Activated CD4-positive, CD25-positive, alpha-beta regulatory T cell treated with anti-CD3 and anti-CD28 coated beads, Interleukin-2, amount 50 U/mL, for 72 hours (primary cell): ENCODE measurements at regions not wholly inside any gene's neighbourhood (a gene's known extent, or its start where the extent isn't known, plus 50 kb on each side); places are given as distances from the start of the nearest gene placed in this dataset.
A peak's percentile ranks its signal among the peaks of the same experiment; 100 is the strongest.

Experiments used
- DNase-seq: peaks from one replicate; pipeline ENCODE4 v3.0.0; 2021

- no peak for DNase-seq
Measured at GRCh38 chr17:73962308-73962707, 241.2 kb upstream of the RPL38 start.

- peak; percentile 1 for DNase-seq
Measured at GRCh38 chr17:73968680-73969079, 234.8 kb upstream of the RPL38 start.

GRCh38 chr17:73969956-73970355, 233.5 kb upstream of the RPL38 start:
- peak; percentile 8 for DNase-seq

GRCh38 chr17:73971127-73971526, 232.4 kb upstream of the RPL38 start:
- no peak for DNase-seq

- DNase-seq = no peak
Measured at GRCh38 chr17:73972056-73972455, 231.4 kb upstream of the RPL38 start.

- DNase-seq = no peak
Measured at GRCh38 chr17:73972901-73973300, 230.6 kb upstream of the RPL38 start.

- no peak for DNase-seq
Measured at GRCh38 chr17:73973586-73974409, 229.7 kb upstream of the RPL38 start.

- DNase-seq = no peak
Measured at GRCh38 chr17:73974536-73974935, 228.9 kb upstream of the RPL38 start.

GRCh38 chr17:73976147-73976546, 227.3 kb upstream of the RPL38 start:
- no peak for DNase-seq

GRCh38 chr17:73976676-73977521, 226.6 kb upstream of the RPL38 start:
- no peak for DNase-seq

- DNase-seq = no peak
Measured at GRCh38 chr17:73980517-73980916, 223.0 kb upstream of the RPL38 start.

- DNase-seq = no peak
Measured at GRCh38 chr17:73982871-73983270, 220.6 kb upstream of the RPL38 start.

GRCh38 chr17:73983621-73984400, 219.7 kb upstream of the RPL38 start:
- no peak for DNase-seq

- no peak for DNase-seq
Measured at GRCh38 chr17:73984941-73985340, 218.5 kb upstream of the RPL38 start.

GRCh38 chr17:73985466-73986015, 217.9 kb upstream of the RPL38 start:
- no peak for DNase-seq

- no peak for DNase-seq
Measured at GRCh38 chr17:73986641-73987177, 216.8 kb upstream of the RPL38 start.

GRCh38 chr17:73987395-73987794, 216.1 kb upstream of the RPL38 start:
- DNase-seq = no peak

GRCh38 chr17:73987845-73988509, 215.5 kb upstream of the RPL38 start:
- no peak for DNase-seq

- no peak for DNase-seq
Measured at GRCh38 chr17:73989671-73990070, 213.8 kb upstream of the RPL38 start.

GRCh38 chr17:73990290-73990689, 213.2 kb upstream of the RPL38 start:
- no peak for DNase-seq

GRCh38 chr17:73991260-73991659, 212.2 kb upstream of the RPL38 start:
- DNase-seq = no peak

GRCh38 chr17:73994946-73995345, 208.5 kb upstream of the RPL38 start:
- DNase-seq = no peak
